ENCODE measurements at regions not wholly inside any gene's neighbourhood (a gene's known extent, or its start where the extent isn't known, plus 50 kb on each side); places are given as distances from the start of the nearest gene placed in this dataset.

GRCh38 chr2:108067820-108068405, 81.6 kb downstream of the SLC5A7 start:
- no peak for ATAC-seq

DNA sequence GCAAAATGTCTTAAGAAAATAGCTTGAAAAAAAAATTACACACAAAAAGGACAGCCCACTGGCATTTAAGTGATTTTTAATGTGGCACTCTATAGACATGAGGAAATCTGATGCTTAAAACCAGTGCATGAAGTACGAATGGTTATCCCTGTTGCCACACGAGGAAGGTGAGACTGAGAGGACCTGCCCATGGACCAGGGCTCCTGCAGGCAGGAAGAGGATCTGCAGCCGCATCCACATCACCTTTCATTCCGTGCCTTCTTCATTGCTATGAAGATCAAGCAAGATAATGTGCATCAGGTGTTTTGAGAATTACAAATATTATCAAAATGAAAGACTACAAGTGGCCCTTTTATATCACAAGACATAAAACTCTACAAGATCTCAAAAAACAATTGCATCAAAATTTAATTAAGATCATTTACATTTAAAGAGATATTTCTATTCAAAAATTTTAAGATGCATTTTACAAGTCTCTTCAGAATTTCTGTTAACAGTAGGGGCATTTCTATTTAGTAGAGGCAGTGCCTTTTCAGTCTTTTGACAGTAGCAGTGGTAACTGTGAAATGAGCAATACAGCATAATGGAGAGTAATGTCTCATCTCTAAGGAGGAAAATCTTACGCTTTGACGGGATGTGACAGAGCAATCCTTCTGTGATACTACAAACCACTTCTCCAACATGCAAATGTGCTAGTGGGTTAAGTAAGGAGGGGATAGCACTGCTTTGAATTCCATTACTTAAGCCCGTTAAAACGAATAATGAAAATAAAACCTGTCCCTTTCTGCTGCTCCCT, 83.4 kb downstream of the SLC5A7 start:
- ATAC-seq = no peak

- no peak for ATAC-seq
Observed at GRCh38 chr2:108073415-108074072, 87.2 kb downstream of the SLC5A7 start.

DNA sequence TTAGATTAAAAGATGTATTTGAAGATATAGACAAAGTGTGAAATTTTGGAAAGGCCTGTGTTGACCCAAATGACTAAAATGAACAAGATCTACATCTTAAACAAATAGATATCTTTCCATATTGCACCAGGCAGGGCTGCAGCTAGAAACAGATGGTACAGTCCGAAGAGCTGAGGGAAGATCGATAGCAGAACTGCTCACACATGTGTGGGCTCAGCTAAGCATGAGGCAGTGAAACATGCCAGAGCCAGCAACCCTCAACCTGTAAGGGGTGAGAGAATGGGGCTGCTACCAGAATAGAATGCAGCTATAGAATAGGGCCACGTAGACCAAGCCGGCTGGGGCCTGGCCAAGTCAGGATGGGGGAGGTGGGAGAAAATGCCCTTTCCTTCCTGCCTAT, 87.8 kb downstream of the SLC5A7 start:
- no peak for ATAC-seq

- ATAC-seq = no peak
Observed at GRCh38 chr2:108074946-108075345, 88.6 kb downstream of the SLC5A7 start.

DNA sequence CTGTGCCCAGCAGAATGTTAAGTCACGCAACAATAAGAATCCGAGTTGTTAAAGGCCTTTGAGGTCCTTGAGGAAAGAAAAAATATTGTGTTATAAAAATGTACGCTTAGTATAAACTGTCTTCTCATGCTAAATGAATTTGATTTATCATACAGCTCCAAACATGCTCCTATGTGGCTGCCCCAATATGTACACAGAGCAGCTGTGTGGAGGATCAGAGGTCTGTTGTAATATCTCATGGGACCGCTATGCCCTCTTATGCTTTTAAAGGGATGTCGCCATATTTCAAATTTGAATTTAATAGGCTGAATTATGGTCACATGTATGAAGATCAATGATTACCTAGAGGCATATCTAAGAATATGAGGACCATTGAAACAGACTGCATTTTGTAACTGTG, 90.2 kb downstream of the SLC5A7 start:
- ATAC-seq = no peak

DNA sequence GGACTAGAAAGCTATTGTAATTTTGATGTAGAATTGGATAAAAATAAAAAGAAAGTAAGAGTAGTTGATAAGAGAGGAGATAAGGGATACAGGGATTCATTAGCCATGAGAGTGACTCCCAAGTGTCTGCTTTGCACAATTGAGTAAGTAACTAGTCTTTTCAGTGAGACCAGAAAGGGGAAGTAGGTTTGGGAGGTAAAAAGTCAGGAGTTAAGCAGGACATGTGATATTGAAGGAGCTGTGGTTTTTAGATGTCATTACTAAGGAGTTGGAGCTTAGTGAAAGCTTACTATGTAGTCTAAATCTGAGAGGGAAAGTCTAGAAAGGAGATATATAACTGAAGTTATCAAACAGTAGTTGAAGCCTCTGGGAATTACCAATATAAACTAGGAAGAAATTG, 93.4 kb downstream of the SLC5A7 start:
- no peak for ATAC-seq

DNA sequence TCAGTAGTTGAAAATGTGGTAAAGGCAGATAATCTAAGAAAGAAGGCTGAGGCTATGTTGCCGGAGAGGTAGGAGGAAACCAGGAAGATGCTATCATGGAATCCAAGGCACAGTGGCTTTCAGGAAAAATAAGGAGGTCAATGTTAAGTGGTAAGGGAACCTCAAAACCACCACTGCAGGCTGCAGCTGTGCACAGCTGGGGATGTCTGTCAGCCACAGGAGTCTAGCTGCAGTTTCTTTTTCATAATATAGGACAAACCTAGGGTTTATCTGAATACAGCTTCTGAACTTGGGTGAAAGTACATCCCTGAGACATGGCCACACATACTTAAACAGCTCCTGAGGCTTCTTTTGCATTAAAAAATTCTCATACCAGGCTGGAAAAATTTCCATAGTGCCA, 93.9 kb downstream of the SLC5A7 start:
- no peak for ATAC-seq

GRCh38 chr2:108082978-108083377, 96.7 kb downstream of the SLC5A7 start:
- no peak for ATAC-seq

GRCh38 chr2:108084311-108084710, 98.0 kb downstream of the SLC5A7 start:
- no peak for ATAC-seq

DNA sequence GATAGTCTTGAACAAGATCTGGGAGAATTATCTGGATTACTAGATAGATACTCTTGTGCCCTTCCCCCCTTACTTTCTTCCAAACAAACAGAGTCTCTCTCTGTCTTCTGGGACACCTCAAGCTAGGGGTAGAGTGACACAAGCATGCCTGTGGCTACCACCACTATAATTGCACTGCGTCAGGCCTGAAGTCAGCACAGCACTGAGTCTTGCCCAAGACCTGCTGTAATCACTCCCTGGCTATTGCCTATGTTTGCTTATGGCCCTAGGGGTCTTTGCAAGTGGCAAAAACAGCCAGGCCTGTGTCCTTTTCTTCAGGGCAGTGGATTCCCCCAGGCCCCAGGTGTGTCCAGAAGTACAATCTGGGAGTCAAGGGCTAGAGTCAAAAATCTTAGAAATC, 106.6 kb downstream of the SLC5A7 start:
- ATAC-seq = no peak

- no peak for ATAC-seq
Observed at GRCh38 chr2:108101481-108101880, 115.2 kb downstream of the SLC5A7 start.

DNA sequence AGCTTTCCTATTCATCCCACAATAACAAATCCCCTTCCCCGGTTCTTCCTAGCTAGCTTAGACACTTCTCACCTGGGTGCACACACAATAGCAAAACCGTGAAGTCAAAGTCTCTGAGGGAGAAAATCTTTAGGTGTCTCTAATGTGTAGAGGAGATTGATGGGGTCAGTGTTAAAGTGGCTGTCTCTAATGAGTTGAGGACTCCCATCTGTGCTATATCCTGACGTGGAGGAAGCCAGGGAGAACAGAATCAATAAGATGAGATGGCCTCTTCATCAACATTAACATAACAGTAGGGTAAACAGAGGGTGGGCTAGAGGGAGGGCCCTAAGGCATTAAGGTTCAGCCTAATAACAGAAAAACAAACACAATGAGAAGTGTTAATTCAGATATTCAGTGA, 120.4 kb downstream of the SLC5A7 start:
- ATAC-seq = no peak

- no peak for ATAC-seq
Observed at GRCh38 chr2:108111936-108112335, 125.6 kb downstream of the SLC5A7 start.

- ATAC-seq = no peak
Observed at GRCh38 chr2:108115868-108116267, 123.9 kb upstream of the SULT1C3 start.

DNA sequence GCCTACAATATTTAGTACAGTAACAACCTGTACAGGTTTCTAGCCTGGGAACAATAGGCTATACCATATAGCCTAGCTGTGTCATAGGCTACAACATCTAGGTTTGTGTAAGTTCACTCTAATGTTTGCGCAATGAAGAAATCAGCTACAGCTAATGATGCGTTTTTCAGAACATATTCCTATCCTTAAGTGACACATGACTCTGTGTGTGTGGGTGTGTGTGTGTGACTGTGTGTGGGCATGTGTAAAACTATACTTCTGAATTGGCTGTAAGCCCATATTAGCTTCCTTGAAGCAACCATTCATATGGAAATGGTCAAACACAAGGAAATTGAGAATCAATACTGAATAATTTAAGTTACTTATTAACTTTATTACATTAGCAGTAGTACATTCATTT, 120.8 kb upstream of the SULT1C3 start:
- ATAC-seq = no peak

DNA sequence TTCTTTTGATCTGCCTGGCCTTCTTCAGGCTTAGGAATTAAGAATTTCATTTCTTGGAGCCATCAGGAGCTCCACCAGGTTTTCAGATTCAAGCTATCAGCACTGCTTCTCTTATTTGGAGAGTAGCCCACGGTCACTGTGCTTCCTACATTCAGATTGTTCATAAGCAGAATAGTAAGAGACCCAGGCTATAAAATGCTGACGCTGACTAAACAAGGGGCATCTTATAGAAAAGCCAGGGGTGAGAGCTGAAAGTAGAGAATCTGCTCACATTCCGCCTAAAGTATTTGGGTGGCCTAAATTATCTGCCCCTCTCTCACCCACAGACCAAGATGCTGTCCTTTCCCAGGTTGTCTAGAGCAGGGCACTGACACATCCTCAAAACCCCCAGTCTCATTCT, 120.3 kb upstream of the SULT1C3 start:
- no peak for ATAC-seq

- ATAC-seq = no peak
Observed at GRCh38 chr2:108124736-108125495, 114.9 kb upstream of the SULT1C3 start.

DNA sequence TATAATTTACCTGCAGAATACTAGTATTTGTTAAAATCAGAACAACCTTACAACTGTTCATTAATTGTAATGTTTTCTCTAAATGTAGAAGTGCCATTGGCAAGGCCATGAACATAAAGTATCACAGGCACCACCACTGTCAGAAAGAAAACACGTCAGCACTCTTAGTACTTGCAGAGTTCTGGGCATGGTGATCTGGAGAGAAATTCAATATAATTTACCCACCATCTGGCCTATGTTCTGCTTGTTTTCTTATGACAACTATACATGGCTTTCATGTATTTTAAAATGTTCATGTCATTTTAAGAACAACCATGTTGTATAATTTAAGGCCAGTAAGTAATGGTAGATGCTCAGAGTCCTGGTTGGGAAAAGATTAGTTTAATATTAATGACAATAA, 114.2 kb upstream of the SULT1C3 start:
- ATAC-seq = no peak

- ATAC-seq = no peak
Observed at GRCh38 chr2:108128249-108128648, 111.5 kb upstream of the SULT1C3 start.

DNA sequence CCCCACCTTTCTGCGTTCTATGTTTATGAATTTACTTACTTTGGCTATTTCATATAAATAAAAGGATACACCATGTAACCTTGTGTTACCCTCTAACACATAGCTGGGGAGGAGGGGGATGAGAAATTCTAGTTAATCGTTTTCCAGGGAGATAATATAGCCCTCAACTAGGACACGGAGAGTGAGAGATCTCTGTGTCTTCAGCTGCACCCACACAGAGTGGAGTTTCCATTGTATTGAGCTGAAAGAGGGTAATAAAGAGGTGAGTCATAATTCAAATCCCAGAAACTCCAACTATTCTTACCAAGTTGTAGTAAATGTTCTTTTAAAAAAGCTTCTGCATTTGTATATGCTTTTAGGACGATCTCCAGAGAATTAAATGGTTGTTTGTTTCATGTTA, 110.1 kb upstream of the SULT1C3 start:
- no peak for ATAC-seq

DNA sequence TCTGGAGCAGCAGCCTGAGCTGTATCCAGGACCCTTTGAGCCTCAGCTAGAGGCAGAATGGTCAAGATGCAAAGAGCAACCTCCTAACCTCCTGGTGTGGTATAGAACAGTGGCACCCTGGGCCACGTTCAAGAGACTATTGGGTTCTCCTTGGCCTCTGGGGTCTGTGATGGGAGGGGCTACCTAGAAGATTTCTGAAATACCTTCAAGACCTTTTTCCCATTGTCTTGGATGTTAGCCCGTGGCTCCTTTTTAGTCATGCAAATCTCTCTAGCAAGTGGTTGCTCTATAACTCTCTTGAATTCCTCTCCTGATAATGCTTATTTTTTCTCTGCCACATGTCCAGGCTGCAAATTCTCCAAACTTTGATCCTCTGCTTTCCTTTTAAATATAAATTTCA, 106.3 kb upstream of the SULT1C3 start:
- no peak for ATAC-seq

DNA sequence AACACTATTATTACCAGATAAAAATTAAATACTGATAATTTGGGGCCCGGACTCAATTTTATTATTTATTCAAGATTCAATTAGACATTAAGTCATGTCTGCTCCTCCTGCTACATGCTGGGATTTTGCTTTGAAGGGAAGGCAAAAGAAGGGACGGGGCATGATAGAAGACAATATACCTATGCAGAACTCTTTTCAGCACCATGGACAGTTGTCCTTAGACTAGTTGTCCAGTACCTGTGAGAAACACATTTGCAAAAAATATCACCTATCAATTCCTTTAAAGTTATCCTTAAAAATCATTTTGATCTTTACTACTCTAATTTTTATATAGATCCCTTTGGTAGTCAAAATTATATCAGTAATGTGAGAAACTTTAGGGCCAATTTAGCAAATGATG, 100.2 kb upstream of the SULT1C3 start:
- no peak for ATAC-seq
